Activated CD8-positive, alpha-beta memory T cell treated with anti-CD3 and anti-CD28 coated beads, Interleukin-2, amount 50 U/mL, for 1 hour (primary cell): ENCODE measurements at regions not wholly inside any gene's neighbourhood (a gene's known extent, or its start where the extent isn't known, plus 50 kb on each side); places are given as distances from the start of the nearest gene placed in this dataset.
"Not testable (repeated sequence)": the region's sequence is repeated elsewhere in the genome, so short reads cannot be mapped to it uniquely, and the experiment has no call there.

Experiments
- DNase-seq: peaks from one replicate; pipeline ENCODE4 v3.0.0-alpha.2; 2020; ENCODE audit errors: extremely low read depth

- no peak for DNase-seq
These were observed 54.8 kb upstream of the HMGB1 start for GRCh38 chr13:30520571-30520970.

- no peak for DNase-seq
These were observed 57.5 kb upstream of the HMGB1 start for GRCh38 chr13:30523211-30523610.

GRCh38 chr13:30523817-30524216 is 58.1 kb upstream of the HMGB1 start:
- DNase-seq: not testable (repeated sequence)

GRCh38 chr13:30525212-30525611 is 59.5 kb upstream of the HMGB1 start:
- peak; percentile 4 for DNase-seq

- no peak for DNase-seq
These were observed 61.1 kb upstream of the HMGB1 start for GRCh38 chr13:30526612-30527495.

- DNase-seq: no peak
These were observed 63.5 kb upstream of the HMGB1 start for GRCh38 chr13:30529085-30529834.

GRCh38 chr13:30535046-30535445 is 69.3 kb upstream of the HMGB1 start:
- DNase-seq: no peak

GRCh38 chr13:30545320-30545719 is 72.4 kb upstream of the USPL1 start:
- DNase-seq: no peak

GRCh38 chr13:30548046-30548445 is 69.7 kb upstream of the USPL1 start:
- DNase-seq: not testable (repeated sequence)

- no peak for DNase-seq
These were observed 66.5 kb upstream of the USPL1 start for GRCh38 chr13:30551189-30551588.

GRCh38 chr13:30552567-30552966 is 65.2 kb upstream of the USPL1 start:
- no peak for DNase-seq

- DNase-seq: no peak
These were observed 58.4 kb upstream of the USPL1 start for GRCh38 chr13:30559274-30559673.

GRCh38 chr13:30560212-30560611 is 57.5 kb upstream of the USPL1 start:
- no peak for DNase-seq

GRCh38 chr13:30561511-30561910 is 56.2 kb upstream of the USPL1 start:
- no peak for DNase-seq

GRCh38 chr13:30564489-30564888 is 53.2 kb upstream of the USPL1 start:
- DNase-seq: no peak

GRCh38 chr13:30565658-30566057 is 52.1 kb upstream of the USPL1 start:
- no peak for DNase-seq

- DNase-seq: no peak
These were observed 50.6 kb upstream of the USPL1 start for GRCh38 chr13:30567072-30567471.
